Smooth muscle cell of the brain vasculature (primary cell): ENCODE measurements at regions not wholly inside any gene's neighbourhood (a gene's known extent, or its start where the extent isn't known, plus 50 kb on each side); places are given as distances from the start of the nearest gene placed in this dataset.

Source experiments
- DNase-seq: peaks from one replicate; pipeline ENCODE4 v3.0.0-alpha.2; 2012; ENCODE audit warnings: low read depth, low spot score

DNA sequence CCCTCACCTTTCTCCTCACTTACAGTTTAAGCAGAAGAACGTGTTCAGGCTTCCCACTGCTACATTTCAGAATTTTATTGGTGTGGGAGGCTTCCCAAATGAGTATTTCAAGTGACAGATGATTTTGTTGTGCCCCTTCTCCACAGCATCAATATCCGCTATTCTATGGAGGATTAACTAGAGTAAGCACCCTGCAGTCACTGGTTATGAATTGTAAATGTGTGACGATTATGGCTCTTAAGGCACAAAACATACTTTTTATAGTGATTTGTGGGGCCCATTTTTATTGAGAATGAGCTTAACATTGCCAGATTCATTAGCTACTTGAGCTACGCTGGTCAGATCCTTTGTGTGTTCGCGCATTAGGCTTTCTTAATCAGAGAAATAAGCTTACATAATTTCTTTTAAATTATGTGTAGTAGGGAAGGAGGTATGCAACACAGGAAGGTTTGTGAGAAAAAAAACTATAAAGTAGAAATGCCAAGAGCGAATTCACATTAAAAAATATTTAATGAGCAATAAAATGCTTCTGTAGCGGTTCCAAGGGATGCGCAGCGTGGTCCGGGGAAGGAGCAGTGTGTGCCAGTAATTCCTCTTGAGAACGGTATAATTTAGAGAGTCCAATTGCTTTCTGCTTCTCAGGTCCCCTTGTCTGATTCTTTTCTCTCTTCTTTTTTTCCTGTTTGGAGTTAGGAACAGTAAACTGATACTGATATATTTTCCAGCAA is 2380.4 kb downstream of the MAT2B start:
- no peak for DNase-seq

DNA sequence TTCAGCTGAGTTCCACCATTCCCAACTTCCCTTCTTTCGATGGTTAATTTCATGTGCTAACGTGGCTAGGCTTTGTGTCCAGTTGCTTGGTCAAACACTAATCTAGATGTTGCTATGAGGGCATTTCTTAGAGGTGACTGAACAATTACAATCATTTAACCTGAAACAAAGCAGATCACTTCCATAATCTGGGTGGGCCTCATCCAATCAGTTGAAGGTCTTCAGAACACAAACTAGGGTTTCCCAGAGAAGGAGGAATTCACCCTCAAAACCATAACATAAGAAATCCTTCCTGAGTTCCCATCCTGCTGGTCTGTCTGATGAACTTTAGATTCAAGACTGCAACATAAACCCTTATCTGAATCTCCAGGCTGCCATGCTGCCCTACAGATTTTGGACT is 2381.7 kb downstream of the MAT2B start:
- no peak for DNase-seq

DNA sequence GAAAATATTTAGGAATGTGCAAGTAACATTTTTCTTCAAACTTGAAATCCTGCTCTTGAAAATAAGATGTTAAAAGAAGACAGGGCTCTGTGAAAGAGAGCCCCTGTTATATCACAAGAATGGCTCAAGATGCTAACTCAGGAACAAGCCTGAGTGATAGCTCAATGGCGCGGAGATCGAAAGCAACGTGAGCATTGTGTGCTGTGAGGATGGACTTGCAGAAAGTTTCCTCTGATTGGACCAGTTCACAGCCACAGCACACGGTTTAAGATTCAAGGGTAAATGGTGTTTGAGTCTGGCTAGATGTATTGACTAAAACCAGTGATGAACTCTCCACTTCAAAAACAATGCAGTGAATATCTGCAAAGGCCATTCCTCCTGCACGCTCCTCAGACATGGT is 2387.0 kb downstream of the MAT2B start:
- DNase-seq = no peak

DNA sequence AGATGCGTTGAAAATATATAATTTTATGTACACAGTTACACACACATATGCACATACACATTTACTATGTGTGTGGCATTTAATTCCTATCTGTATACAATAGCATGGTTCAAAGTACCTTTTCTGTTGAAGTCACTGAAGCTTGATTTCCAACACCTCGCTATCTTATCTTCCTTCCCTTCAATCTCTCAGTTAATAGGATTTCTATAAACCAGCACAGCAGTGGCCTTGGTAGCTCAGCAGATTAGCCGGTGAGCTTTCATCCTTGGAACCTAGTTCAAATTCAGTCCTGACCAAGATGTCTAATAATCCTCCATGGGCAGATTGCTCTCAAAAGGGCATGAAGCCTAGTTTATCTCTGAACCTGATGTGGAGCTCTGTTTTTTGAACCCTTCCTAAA is 2389.5 kb downstream of the MAT2B start:
- no peak for DNase-seq

DNA sequence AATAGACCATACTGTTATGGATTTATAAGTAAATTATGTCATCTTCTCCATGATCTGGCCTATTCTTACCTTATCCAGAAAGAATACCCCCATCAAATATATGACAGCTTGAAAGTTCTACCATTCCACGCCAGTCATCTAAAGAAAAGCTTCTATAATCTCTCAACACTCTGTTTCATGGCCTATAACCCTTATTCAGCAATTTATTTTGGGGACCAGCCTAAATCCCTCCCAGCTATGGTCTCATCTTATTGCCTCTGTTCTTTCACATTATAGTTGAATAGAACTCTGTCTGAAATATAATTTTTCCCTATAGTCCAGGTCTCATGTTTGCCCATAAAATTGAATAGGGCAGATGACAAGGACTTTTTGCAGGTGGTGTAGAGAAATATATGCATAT is 2387.6 kb upstream of the WWC1 start:
- no peak for DNase-seq

DNA sequence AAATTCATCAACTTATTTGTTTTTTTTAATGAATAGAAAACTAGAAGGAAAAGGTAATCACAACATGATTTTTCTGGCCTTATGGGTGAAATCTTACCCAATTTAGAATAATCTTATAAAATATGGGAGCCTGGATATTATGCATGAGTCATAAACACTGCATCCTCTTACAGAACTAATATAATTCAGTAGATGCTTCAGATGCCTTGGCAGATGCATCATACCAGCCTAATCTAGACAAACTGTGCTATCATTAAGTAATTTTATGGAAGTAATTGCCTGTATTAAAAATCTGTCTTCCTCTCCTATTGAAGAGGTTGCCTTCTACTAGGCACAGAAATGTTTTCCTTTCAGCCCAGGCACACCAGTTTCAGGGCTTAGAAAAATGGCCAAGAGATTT is 2384.6 kb upstream of the WWC1 start:
- no peak for DNase-seq

DNA sequence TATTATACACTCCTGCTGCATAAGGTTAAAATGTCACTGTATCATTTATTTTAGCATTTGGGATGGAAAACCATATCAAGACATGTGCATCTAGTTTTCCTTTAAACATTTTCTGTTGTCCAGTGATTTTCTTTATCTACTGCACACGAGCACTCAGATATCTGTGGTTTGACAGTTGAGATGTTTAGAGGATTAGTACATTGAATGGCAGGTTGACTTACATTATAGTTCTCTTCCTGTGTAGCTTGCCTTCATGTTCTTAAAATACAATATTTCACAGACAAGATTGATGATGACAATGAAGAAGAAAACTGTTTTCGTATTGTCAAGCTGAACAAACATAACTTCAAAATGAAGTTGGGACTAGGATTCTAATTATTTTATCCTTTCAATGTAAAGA is 2378.4 kb upstream of the WWC1 start:
- no peak for DNase-seq

DNA sequence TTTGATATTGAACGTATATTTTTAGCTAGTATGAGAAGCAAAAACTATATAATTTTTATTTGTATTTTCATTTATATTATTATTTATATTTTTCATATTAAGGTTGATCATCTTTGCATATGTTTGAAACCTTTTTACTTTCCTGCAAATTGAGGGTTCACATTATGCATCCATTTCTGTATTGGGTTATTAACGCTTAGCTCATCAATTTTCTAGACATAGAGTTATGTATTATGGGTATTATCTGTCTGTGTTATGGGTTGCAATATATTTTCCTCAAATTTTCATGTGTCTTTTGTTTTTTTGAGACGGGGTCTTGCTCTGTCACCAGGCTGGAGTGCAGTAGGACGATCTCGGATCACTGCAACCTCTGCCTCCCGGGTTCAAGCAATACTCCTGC is 2377.0 kb upstream of the WWC1 start:
- no peak for DNase-seq

DNA sequence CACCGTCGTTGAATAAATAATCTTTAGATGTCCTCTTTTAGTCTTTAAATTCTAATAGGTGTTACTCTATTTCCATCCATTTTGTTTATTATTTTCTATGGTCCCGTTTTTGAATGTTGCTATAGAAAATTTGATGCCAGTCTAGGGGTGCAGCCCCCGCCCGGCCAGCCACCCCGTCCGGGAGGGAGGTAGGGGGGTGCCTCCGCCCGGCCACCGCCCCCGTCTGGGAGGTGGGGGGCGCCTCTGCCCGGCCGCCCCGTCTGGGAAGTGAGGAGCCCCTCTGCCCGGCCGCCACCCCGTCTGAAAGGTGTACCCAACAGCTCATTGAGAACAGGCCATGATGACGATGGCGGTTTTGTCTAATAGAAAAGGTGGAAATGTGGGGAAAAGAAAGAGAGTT is 2372.2 kb upstream of the WWC1 start:
- no peak for DNase-seq

DNA sequence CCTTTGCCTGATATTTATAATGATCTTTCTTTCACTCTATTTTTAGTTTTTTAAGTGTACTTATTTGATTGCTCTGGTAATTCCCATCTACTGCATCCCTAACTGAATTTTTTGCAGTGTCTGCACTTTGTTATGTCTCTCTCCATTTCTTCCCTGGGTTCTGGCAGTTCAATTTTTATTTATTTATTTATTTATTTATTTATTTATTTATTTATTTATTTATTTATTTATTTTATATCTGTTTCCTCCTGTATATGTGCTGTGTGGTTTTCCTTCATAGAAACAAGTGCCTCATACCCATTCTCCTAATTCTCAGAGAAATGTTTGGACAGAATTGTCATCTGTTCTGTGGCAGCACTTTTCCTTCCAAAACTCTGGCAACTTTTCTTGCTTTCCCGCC is 2370.8 kb upstream of the WWC1 start:
- no peak for DNase-seq

DNA sequence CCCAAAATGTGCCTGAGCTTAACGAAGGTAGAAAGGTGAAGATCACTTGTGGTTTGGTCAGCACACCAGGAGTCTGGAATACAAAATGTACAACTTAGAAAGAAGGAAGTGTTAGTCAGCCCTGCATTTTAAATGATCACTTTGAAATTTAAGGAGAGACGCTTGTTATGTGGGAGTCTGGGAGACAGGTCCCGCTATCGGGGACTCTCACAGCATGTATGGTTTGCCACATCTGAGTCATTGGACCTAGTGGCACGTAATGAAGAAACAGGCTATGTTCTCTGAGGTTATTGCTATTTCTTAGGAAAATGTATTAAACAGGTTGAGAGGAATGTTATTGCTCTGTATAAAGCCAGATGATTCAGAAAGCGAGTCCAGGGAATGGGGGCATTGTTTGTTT is 2362.5 kb upstream of the WWC1 start:
- no peak for DNase-seq

DNA sequence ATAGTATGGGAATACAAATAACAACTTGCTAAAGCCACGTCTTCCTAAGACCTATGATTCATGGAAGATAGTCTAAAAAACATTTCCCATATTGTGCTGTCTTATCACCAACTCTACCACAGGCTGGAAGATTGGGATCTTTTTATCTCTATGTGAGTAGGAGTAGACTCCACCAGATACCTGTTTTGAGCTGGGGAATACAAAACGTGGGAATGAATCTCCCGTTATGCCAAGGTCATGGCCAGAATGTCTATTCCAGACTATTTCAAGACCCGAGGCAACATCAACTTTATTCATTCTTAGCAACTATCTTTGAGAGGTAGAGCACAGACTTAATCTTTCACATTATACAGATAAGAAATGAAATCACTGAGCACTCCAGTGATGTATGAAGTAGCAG is 2350.9 kb upstream of the WWC1 start:
- no peak for DNase-seq

DNA sequence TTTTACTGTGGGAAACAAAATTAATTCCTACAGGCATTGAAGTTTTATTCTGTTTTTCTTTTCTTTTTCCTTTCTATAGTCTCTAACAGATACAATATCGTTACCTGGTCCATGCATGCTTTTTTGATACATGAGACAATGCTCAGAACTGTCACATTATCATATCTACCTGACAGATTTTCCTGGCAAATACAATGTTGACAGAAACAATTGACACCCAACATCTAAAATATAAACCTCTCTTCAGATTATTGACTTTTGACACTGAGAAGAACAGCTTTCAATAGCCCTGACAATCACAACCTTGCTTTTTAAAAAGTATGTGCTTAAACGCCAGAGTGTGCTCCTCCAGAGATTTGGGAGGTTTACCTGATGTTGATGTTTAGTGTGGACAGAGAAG is 2334.6 kb upstream of the WWC1 start:
- no peak for DNase-seq

DNA sequence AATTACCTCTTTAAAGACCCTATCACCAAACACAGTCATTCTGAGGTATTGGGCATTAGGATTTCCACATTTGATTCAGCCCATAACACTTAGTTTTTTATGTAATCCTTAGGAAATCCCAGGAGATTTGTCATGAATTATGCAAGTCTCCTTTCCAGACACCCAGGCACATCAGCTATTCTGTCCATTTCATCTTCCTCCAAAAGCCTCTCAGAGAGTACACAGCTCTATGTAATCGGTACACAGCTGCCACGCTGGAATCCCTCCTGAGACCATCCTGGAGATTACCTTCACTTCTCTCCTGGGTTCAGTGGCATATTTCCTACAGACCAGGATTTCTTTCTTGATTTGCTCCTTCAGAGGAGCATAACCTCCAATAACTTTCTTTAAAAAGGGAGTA is 2309.8 kb upstream of the WWC1 start:
- no peak for DNase-seq

DNA sequence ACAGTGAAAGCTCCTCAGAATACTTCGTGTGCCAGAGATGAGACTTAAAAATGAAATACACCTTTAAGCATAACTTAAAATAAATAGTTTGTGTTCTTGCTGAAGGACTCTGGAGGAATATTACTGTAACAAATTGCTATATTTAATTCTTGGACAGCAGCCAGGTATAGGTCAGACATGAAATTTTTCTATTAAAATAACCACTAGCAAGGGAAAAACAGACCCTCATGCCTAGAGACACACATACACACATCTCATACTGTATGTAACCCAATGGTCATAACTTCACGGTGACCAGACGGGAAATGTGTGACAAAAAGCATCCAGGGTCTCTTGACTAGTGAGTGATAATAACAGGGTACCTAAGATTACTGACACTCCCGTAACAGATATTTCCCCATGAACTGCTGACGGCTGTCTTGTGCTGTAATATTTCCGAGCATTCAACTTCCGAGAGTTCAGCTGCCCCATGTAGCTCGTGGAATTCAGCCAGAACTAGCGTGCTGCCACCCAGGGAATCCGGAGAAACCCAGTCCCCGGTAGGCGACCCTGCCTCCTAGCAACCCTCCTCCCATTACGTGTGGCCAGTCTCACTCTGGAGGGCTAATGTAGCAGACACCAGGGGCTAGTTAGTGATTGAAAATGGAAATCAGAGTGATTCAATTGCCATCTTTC is 2295.1 kb upstream of the WWC1 start:
- no peak for DNase-seq

DNA sequence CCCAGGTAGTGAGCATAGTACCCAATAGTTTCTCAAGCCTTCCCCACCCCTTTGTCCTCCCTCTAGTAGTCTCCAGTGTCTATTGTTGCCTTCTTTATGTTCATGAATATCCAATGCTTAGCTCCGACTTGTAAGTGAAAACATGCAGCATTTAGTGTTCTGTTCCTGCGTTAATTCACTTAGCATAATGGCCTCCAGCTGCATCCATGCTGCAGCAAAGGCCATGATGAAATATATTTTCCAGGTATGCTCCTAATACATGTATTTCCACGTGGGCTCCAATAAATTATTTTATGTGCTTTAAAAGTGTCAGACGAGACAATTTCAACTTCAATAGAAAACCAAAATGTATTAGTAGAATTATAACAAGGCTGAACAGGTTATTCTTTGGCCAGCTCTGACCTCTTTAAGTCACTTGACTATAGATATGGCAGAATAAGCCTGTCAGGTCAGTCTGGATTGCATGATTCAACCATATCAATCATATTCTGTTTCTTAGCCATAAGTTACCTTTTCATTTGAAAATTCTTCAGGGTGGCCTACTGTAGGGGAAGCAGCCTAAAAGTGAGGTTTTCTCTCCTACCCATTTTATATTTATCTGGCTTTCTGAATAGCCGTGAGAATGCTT is 2291.6 kb upstream of the WWC1 start:
- DNase-seq = no peak

DNA sequence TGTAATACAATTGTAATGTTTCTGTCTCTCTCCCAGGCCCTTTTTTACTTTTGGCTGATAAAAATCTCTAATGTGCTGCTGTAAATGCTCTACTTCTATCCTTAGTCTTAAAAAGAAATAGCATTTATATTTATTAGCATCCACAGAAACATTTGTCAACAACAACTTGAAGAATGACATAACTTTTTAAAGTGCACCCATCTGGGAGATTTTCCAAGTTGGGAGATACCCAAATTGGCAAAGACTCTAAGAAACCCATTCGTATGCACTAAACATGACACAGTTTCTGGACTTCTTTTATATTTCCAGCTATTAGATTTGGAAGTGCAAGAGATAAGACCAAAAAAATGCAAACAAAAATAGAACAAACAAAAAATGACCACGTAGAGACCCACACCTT is 2287.4 kb upstream of the WWC1 start:
- no peak for DNase-seq

DNA sequence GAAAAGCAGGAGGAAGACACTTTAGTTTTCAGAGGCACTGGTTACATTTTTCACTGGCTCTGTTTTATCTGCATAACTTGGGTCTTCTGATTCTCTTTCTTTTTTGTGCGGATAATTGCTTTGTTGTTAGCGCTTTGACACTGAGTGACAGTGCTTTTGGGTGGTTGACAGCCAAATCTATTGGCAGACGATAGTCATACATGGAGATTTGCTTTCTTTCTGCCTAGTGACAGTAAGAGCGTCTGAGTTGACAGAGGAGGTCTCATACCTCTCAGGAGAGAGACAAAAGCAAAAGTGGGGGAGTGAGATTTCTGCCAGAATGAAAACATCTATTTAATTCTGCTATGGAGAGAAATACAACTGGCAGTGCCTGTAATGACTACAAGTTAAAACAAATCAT is 2278.0 kb upstream of the WWC1 start:
- DNase-seq = no peak

DNA sequence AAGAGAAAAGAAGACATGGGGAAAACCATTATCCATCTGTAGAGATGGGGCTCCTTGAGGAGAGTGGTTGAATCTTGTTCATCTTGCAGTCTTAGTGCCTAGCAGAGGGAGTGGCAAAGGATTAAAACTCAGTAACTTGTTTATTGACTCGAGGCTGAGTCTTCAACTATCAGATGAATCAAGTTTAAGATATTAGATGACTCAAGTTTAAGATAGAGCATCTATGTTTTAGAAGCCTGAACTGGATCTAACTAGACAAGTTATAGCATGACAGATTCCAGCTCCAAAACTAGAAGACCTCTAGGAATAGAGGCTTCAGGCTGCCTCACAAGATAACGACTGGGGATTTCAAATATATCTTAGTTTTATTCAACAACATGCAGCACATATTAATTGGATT is 2277.2 kb upstream of the WWC1 start:
- no peak for DNase-seq

DNA sequence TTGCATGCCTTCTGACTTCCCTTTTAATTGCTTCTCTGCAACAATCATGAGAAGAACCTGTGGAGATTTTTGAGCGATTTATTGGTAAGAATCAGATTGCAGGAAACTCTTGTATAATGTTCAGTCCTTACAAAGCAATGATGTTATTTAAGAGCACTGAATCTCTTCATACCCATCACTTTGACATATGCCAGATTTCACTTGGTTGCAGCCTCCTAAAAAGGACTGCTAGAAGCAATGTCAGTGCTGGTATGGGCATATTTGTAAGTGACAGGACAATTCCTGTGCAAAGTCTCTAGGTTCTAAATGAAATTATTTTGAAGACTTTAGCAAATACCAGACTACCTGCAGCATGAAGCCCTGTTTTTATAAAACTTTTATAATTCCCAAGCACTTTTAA is 2272.7 kb upstream of the WWC1 start:
- no peak for DNase-seq

DNA sequence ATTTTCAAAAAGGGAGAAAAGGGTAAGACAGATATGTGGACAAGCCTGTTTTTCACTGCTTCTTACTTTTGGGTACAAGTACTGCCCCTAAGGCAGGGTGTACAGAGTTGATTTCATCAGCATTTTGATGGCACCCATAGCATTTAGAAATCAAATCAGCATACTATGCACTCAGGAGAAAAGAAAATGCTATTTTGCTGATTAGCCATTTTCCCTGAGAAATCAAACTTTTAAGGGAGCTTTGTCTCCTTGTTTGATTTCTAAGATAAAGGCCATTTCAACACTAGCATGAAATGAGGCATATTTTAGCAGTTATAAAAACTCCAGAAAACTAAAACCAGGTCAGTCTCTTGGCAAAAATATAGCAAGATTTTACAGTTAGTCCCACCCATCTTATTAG is 2269.4 kb upstream of the WWC1 start:
- DNase-seq = no peak

DNA sequence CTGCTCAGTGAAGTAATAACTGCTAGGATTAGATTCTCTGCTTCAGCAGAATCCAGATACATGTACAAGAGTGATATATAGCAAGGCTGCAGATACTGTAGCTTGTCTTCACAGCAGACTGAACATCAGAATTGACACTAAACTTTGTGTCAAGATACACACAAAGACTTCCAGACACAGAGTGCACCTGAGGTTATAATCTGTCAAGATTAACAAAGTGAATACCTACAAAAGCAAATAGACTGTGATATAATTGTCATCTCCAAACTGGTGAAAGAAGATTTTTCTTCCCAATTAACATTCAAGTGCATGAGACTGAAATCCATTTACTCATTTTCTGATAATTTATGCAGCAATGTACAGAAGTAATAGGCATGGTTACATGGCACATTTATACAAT is 2266.5 kb upstream of the WWC1 start:
- no peak for DNase-seq

DNA sequence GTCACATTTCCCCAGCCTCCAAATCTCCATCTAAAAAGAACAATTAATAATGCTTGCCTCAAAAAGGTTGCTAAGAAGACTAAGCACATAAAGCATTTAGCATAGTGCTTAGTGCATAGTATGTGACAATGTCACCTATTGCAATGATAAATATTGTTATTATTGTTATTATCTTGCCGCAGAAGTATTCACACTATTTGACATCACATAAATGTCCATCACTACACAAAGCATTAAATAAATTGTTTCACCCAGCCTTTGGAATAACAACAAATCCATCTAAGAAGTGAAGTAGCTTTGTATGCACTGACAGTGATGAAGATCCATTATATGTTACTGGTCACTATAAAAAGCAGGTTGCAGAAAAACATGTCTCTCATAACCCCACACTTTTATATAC is 2263.9 kb upstream of the WWC1 start:
- DNase-seq = no peak
